Endodermal cell (in vitro differentiated cells): ENCODE measurements at regions not wholly inside any gene's neighbourhood (a gene's known extent, or its start where the extent isn't known, plus 50 kb on each side); places are given as distances from the start of the nearest gene placed in this dataset.
A peak's percentile ranks its signal among the peaks of the same experiment; 100 is the strongest.

ENCODE experiments used
- DNase-seq: peaks from one replicate; pipeline ENCODE4 v3.0.0-alpha.2; 2017
- H3K27ac ChIP-seq: 2 replicates; pipeline ENCODE4 v1.5.1; 2013; ENCODE audit warnings: mild to moderate bottlenecking, low read depth, low read length, moderate library complexity
- H3K27me3 ChIP-seq: 2 replicates; pipeline ENCODE4 v1.6.1; 2013; ENCODE audit warnings: mild to moderate bottlenecking, low read length, moderate library complexity; ENCODE audit not compliant: insufficient read depth, control insufficient read depth, poor library complexity, severe bottlenecking
- H3K36me3 ChIP-seq: 2 replicates; pipeline ENCODE4 v1.7.0; 2013; ENCODE audit warnings: mild to moderate bottlenecking, low read length, moderate library complexity; ENCODE audit not compliant: control insufficient read depth, insufficient read depth
- H3K4me1 ChIP-seq: one replicate; pipeline ENCODE4 v1.7.0; 2013; ENCODE audit warnings: low read length; ENCODE audit not compliant: control insufficient read depth, insufficient read depth
- H3K4me3 ChIP-seq: 2 replicates; pipeline ENCODE4 v1.5.1; 2013; ENCODE audit warnings: mild to moderate bottlenecking, low read length, moderate library complexity
- H3K9ac ChIP-seq: 2 replicates; pipeline ENCODE4 v1.6.1; 2013; ENCODE audit warnings: mild to moderate bottlenecking, low read length, moderate library complexity; ENCODE audit not compliant: poor library complexity, severe bottlenecking; ENCODE audit errors: extremely low read depth
- H3K9me3 ChIP-seq: 2 replicates; pipeline ENCODE4 v1.6.1; 2013; ENCODE audit warnings: mild to moderate bottlenecking, low read length, moderate library complexity; ENCODE audit not compliant: control insufficient read depth
- H3K27ac Mint-ChIP-seq: 2 replicates; pipeline ENCODE4 v1.8.0; 2020; ENCODE audit warnings: mixed read lengths
- H3K27me3 Mint-ChIP-seq: 2 replicates; pipeline ENCODE4 v1.8.0; 2021; ENCODE audit warnings: mild to moderate bottlenecking, mixed read lengths; ENCODE audit not compliant: insufficient read depth
- H3K36me3 Mint-ChIP-seq: 2 replicates; pipeline ENCODE4 v1.8.0; 2020; ENCODE audit warnings: low read depth, mixed read lengths
- H3K4me1 Mint-ChIP-seq: 2 replicates; pipeline ENCODE4 v1.8.0; 2020; ENCODE audit warnings: mixed read lengths
- H3K4me3 Mint-ChIP-seq: 2 replicates; pipeline ENCODE4 v1.8.0; 2020; ENCODE audit warnings: mild to moderate bottlenecking, moderate library complexity, mixed read lengths
- H3K9me3 Mint-ChIP-seq: 2 replicates; pipeline ENCODE4 v1.8.0; 2020; ENCODE audit warnings: mild to moderate bottlenecking, mixed read lengths
- WGBS, 2 experiments: methylation state at CpG; one replicate each; pipeline versions ENCODE4 v1.1.5 to v1.1.7; 2013; ENCODE audit warnings: missing lambda C conversion rate in 2 of 2, mixed read lengths in 1 of 2; ENCODE audit not compliant: insufficient coverage in 1 of 2, insufficient read length in 1 of 2; 5-methylcytosine and 5-hydroxymethylcytosine counted together
- TF ChIP-seq, protein P1 (sequence below): fragments of 200-600 bp; sonication (generic); conservative IDR thresholded peaks from 2 replicates; pipeline ENCODE4 v1.5.0; 2021; ENCODE audit warnings: antibody characterized with exemption, mild to moderate bottlenecking

DNA sequence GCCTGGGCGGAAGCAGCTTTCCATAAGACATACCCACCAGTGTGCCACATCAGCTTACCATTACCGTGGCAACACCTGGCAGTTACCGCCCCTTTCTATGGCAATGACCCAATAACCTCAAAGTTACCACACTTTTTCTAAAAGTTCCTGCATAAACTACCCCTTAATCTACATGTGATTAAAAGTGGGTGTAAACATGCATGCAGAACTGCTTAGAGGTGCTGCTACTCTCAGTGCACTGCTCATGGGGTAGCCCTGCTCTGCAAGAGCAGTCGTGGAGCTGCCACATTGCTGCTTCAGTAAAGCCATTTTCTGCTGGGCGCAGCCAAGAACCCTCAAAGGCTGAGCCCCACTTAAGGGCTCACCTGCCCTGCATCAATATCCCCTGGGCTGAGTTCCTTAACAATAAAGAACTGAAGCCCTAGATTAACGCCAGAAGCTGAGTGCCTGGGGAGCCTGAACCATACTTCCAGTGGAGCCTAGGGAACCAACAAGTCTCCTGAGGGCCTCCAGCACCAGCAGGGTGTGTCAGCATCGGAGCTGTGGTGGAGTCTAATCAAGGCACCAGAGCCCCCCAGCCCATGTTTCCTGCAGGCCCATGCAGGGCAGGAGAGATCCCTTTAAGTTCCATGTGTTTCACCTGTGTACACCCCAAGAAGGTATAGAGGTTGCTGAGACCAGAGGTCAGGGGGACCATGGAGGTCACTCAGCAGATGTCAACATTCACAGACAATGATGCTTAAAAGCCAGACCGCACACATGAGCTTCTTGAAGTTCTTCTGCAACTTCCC lies 1198.1 kb downstream of the UQCRFS1 start:
- H3K4me3 ChIP-seq, result no peak overlapping the region
- no peak overlapping the region for H3K4me3 Mint-ChIP-seq

DNA sequence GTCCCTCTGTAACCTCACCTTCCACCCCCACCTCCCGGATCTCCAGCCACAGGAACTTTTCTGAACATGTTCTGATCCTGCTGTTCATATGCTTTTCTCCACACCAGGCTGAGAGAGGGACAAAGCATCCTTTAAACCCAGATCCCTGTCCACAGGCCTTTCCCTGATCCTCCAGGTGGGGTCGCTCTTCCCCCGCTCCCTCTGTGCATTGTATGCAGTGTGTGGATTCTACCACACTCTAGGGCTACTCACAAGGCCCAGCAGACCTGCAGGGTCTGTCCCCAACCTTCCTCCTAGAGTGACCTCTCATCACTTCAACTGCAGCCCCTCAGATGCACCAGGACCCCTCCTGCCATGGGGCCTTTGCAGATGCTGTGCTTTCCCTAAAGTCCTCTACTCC lies 1200.6 kb downstream of the UQCRFS1 start:
- peaks cover 18% of the 10 kb centered on the region for H3K4me1 Mint-ChIP-seq
- peak; percentile 91 for DNase-seq
- Histone ChIP-seq H3K27me3 (no peaks in the 10 kb centered on the region), H3K27ac (no peak overlapping the region), H3K36me3 (no peaks in the 10 kb centered on the region), H3K4me3 (no peak overlapping the region), H3K9me3 (peaks cover 9% of the 10 kb centered on the region), H3K4me1 (no peaks in the 10 kb centered on the region), H3K9ac (no peak overlapping the region)
- no peaks in the 10 kb centered on the region for H3K27me3 Mint-ChIP-seq
- 73 to 81% methylated on average over 2 to 3 of the region's 3 CpGs for WGBS, 2 experiments
- H3K27ac Mint-ChIP-seq, result no peak overlapping the region
- no peak overlapping the region for H3K4me3 Mint-ChIP-seq
- TF ChIP-seq, protein P1, sequence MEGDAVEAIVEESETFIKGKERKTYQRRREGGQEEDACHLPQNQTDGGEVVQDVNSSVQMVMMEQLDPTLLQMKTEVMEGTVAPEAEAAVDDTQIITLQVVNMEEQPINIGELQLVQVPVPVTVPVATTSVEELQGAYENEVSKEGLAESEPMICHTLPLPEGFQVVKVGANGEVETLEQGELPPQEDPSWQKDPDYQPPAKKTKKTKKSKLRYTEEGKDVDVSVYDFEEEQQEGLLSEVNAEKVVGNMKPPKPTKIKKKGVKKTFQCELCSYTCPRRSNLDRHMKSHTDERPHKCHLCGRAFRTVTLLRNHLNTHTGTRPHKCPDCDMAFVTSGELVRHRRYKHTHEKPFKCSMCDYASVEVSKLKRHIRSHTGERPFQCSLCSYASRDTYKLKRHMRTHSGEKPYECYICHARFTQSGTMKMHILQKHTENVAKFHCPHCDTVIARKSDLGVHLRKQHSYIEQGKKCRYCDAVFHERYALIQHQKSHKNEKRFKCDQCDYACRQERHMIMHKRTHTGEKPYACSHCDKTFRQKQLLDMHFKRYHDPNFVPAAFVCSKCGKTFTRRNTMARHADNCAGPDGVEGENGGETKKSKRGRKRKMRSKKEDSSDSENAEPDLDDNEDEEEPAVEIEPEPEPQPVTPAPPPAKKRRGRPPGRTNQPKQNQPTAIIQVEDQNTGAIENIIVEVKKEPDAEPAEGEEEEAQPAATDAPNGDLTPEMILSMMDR, result peak; percentile 97
- H3K36me3 Mint-ChIP-seq, result no peaks in the 10 kb centered on the region
- peaks cover 10% of the 10 kb centered on the region for H3K9me3 Mint-ChIP-seq

More for the DNA sequence above, 1198.1 kb downstream of the UQCRFS1 start:
- no peak for DNase-seq
- Histone ChIP-seq H3K36me3 (no peaks in the 10 kb centered on the region), H3K27ac (no peak overlapping the region), H3K9ac (no peak overlapping the region), H3K4me1 (peaks cover 5% of the 10 kb centered on the region), H3K9me3 (no peaks in the 10 kb centered on the region), H3K27me3 (no peaks in the 10 kb centered on the region)
- TF ChIP-seq, protein P1, result no peak
- Mint-ChIP-seq H3K4me1 (peaks cover 27% of the 10 kb centered on the region), H3K9me3 (no peaks in the 10 kb centered on the region), H3K27ac (no peak overlapping the region), H3K36me3 (no peaks in the 10 kb centered on the region), H3K27me3 (no peaks in the 10 kb centered on the region)
- 82 to 83% methylated on average over 7 to 8 of the region's 8 CpGs for WGBS, 2 experiments

DNA sequence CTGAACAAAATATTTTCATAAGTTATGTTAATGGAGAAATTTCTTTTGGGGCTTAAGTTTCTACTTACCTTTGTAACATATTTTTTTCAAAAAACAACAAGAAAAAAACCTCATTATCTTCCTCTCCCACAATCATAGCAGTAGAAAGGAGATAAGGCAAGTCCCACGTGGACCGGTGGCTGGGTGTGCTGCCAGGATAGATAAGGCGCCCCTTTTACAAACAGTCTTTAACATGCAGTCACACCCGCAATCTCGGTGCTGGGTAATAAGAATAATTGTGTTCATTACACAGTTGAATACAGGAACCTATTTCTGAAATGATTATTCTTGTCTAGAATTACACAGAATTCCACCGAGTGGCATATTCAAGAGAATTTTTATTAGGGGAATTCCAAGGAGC lies 1202.3 kb downstream of the UQCRFS1 start:
- Histone ChIP-seq H3K4me1 (no peaks in the 10 kb centered on the region), H3K27me3 (no peaks in the 10 kb centered on the region), H3K36me3 (no peaks in the 10 kb centered on the region), H3K9me3 (peaks cover 9% of the 10 kb centered on the region), H3K9ac (no peak overlapping the region), H3K27ac (no peak overlapping the region), H3K4me3 (no peak overlapping the region)
- Mint-ChIP-seq H3K9me3 (peaks cover 11% of the 10 kb centered on the region), H3K36me3 (no peaks in the 10 kb centered on the region), H3K27ac (no peak overlapping the region), H3K27me3 (no peaks in the 10 kb centered on the region), H3K4me3 (no peak overlapping the region), H3K4me1 (peaks cover 18% of the 10 kb centered on the region)
- TF ChIP-seq, protein P1, result no peak
- DNase-seq, result no peak
- WGBS, 2 experiments, result 90 to 100% methylated on average over 3 to 6 of the region's 6 CpGs
